Stimulated activated CD4-positive, alpha-beta T cell treated with anti-CD3 and anti-CD28 coated beads, Interleukin-4, amount 100 ng/mL, for 4 hours (primary cell): ENCODE measurements at regions not wholly inside any gene's neighbourhood (a gene's known extent, or its start where the extent isn't known, plus 50 kb on each side); places are given as distances from the start of the nearest gene placed in this dataset.
"Not testable (repeated sequence)": the region's sequence is repeated elsewhere in the genome, so short reads cannot be mapped to it uniquely, and the experiment has no call there.

Source experiments
- DNase-seq, 2 experiments: peaks; one replicate each; pipeline ENCODE4 v3.0.0-alpha.2; 2020

GRCh38 chr3:71925511-71926261 lies 140.7 kb upstream of the PROK2 start:
- not testable (repeated sequence) for DNase-seq

DNA sequence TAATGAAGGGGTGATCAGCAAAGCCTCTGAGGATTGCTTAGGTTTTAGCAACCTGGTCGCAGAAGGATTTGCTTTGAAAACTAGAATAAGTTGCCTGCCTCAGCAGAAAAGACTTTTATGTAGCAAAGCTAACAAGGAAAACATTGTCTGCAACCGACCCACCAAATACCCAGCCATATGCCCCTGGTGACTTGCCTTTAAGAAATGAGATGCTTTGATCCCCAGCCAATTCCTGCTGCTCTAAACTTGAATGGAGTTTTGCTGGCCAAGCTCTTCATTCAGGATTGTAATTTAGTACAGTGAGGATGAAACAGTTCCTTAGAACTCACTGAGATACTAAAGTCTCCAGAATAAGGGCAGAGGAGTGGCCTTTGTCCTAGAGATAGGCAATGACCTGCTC lies 139.8 kb upstream of the PROK2 start:
- no peak for DNase-seq

GRCh38 chr3:71921036-71921435 lies 136.1 kb upstream of the PROK2 start:
- no peak for DNase-seq

GRCh38 chr3:71919572-71919971 lies 134.6 kb upstream of the PROK2 start:
- no peak for DNase-seq

DNA sequence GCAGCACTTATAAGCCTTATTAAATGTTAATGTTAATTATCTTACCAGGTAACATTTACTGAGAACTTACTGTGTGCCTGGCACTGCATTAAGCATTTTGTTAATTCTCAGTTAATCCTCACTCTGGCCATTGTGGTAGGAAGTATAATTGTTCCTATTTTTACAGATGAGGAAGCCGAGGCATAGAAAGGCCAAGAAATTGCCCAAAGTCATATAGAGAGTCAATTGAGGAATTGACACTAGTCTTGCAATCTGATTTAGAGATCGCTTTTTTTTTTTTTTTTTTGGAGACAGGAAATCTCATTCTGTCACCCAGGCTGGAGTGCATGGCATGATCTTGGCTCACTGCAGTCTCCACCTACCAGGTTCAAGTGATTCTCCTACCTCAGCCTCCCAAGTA lies 132.6 kb upstream of the PROK2 start:
- DNase-seq: no peak

GRCh38 chr3:71916747-71917369 lies 131.9 kb upstream of the PROK2 start:
- DNase-seq: no peak

- no peak for DNase-seq
Observed at GRCh38 chr3:71912839-71913495, 128.0 kb upstream of the PROK2 start.

GRCh38 chr3:71910108-71910507 lies 125.2 kb upstream of the PROK2 start:
- DNase-seq: no peak

DNA sequence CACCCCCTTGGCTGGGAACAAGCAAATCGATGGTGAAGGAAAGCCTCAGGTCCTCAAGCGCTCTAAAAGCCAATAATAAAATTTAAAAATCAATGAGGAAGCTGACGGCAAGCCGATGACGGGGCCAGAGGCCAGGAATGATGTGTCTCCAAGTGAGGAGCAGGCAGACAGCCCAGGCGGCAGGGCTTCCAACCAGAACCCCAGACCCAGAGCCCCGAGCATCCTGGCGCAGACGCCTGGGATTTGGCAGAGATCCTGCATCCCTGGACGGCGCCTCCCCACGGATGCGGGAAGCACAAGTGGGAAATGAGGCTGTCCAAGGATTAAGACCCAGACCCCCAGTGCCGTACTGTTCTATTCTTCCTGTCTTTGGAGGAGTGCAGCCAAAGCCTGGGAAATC lies 123.0 kb upstream of the PROK2 start:
- DNase-seq: no peak

DNA sequence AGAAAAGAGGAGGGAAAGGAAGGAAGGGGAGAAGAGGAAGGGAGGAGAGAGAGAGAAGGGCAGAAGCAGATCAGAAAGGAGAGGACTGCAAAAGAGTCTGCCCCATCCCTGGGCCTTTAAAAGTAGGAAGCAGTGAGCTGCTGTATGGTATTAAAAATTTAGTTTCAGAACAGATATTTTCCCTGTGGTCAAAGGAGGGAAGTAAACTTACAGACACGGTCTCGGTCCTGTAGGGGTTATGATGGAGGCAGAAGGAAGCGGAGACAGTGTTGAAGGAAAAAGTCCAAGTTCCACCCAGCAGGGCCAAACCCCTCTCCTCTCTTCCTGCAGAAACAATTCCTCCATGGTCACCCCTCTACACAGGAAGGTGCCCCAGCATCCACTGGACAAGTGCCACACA lies 122.0 kb upstream of the PROK2 start:
- DNase-seq: no peak

GRCh38 chr3:71905426-71905825 lies 120.5 kb upstream of the PROK2 start:
- DNase-seq: no peak

DNA sequence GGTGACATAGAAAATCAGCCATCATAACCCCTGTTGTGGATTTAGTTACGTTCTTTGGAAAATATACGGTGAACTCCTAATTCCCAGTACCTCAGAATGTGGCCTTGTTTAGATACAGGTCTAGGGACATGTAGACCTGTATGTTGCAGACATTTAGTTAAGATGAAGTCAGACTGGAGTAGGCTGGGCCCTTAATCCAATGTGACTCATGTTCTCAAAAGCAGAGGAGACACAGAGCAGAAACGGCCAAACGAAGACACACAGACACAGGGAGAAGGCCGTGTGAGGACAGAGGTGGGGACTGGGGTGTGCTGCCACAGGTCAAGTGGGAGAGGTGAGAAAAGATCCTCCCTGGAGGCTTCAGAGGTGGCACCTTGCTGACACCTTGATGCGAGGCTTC lies 119.0 kb upstream of the PROK2 start:
- DNase-seq: no peak

DNA sequence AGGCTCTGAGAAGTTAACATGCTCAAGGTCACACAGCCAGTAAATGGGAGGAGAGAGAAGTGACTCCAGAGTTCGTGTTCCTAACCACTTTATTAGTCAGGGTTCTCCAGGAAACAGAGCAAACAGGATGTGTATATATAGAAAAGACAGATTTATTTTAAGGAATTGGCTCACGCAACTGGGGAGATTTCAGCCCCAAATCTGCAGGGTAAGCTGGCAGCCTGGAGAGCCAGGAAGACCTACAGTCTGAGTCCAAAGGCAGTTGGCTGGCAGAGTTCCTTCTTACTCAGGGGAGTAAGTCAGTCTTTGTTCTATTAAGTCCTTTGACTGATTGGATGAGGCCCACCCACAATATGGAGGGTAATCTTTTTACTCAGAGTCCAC lies 118.2 kb upstream of the PROK2 start:
- DNase-seq: no peak

GRCh38 chr3:71902258-71903111 lies 117.5 kb upstream of the PROK2 start:
- no peak for DNase-seq

- DNase-seq: no peak
Observed at GRCh38 chr3:71901645-71902044, 116.7 kb upstream of the PROK2 start.

- DNase-seq: no peak
Observed at GRCh38 chr3:71900057-71900456, 115.1 kb upstream of the PROK2 start.

GRCh38 chr3:71896751-71897150 lies 111.8 kb upstream of the PROK2 start:
- DNase-seq: no peak

DNA sequence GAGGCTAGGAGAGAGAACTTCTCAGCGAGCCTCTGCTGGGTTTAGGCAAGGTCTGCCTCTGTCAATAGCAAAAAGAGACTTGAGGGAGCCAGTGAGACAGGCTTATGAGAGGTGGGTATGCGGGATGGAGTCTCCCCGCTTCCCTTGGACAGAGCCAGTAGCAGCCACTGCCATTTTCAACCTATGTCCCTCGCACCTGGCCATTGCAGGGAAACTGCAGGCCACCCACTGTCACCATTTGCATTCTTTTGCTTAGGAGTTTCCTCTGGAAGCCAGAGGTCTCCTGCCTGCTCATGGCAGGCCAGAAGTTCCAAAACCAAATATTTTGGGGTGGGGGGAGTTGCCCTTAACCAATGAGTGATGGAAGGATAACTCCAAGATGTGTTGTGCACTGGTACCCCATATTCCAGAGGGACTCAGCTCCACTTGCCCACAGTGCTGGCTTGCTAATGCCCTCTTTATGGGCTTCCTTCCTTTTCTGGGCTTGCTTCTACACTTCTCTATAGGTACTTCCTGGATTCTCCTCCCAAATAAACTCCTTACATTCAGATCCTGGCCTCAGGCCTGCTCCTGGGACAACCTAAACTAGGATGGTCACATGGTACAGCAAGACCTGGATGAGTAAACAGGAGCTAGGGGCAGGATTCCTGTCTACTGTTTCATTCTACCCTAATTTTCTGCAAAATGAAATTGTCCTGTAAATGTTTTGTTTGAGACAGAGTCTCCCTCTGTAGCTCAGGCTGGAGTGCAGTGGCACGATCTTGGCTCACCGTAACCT lies 108.9 kb upstream of the PROK2 start:
- no peak for DNase-seq

DNA sequence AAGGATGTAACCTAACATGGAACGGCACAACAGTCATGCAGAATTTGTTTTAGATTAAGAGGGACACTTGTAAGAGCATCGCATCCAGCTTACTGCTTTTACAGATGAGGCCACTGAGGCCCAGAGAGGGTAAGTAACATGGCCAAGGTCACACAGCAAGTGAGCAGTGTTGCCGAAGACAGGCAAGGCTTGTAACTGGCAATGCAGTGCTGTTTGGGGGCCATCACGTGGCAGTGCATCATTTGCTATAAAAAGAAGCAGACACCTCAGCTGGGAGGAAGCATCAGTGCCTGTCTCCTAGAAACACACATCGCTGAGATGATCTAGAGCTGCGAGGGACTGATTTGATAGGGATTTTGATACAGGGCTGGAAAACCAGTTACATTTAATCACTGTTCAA lies 108.2 kb upstream of the PROK2 start:
- no peak for DNase-seq

DNA sequence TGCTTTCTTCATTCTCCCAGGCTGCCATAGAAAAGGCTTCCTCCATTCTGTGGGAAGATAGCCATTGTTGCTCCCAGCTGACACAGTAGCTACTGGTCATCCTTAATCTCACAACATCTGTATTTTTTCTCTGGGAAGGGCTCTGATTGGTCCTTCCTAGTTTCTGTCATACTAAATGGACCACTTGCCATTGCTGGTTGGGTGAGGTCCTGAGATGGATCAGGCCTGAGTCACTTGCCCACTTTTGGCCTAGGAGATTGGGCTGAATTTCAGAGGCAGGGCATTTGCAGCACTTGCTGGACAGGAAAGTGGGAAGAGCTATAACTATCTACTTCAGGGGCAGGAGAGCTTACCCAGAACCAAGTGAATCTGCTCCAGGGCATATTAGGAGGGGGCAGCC lies 106.5 kb upstream of the PROK2 start:
- no peak for DNase-seq

GRCh38 chr3:71890356-71890931 lies 105.5 kb upstream of the PROK2 start:
- DNase-seq: no peak

- no peak for DNase-seq
Observed at GRCh38 chr3:71887256-71887655, 102.3 kb upstream of the PROK2 start.
